ENCODE measurements at regions not wholly inside any gene's neighbourhood (a gene's known extent, or its start where the extent isn't known, plus 50 kb on each side); places are given as distances from the start of the nearest gene placed in this dataset.

GRCh38 chr4:4694296-4694772 lies 152.5 kb upstream of the STX18 start:
- TF ChIP-seq CTCF (IDR thresholded peaks at IDR 0.05; ENCODE audit: insufficient read depth, low read length, missing control alignments) = peak; percentile 38
- no peak overlapping the region for H3K4me3 ChIP-seq (ENCODE audit: low read depth, low read length)
- ChIA-PET CTCF (interaction anchor here (1.1 to 2.7 kb wide), 7 partner anchors 11 to 214 kb away, joined by 3 to 11 read pairs (median 4); no protein-coding TSS in a partner anchor), POLR2A (no interaction called here)
- no peak for DNase-seq (ENCODE audit: low read depth, low spot score)

GRCh38 chr4:4693755-4694295 lies 152.0 kb upstream of the STX18 start:
- POLR2A ChIA-PET = no interaction called here
- no peak overlapping the region for H3K4me3 ChIP-seq (ENCODE audit: low read depth, low read length)
- TF ChIP-seq CTCF (IDR thresholded peaks at IDR 0.05; ENCODE audit: insufficient read depth, low read length, missing control alignments) = no peak
- CTCF ChIA-PET = interaction anchor here (1.1 to 2.7 kb wide), 6 partner anchors 10 to 181 kb away, joined by 3 to 11 read pairs (median 4); no protein-coding TSS in a partner anchor
- DNase-seq (ENCODE audit: low read depth, low spot score) = no peak

- CTCF ChIA-PET = interaction anchor here (1.1 to 2.7 kb wide), 5 partner anchors 12 to 180 kb away, joined by 3 to 11 read pairs (median 5); no protein-coding TSS in a partner anchor
- no peak for TF ChIP-seq CTCF (IDR thresholded peaks at IDR 0.05; ENCODE audit: insufficient read depth, low read length, missing control alignments)
- H3K4me3 ChIP-seq (ENCODE audit: low read depth, low read length) = no peak overlapping the region
- POLR2A ChIA-PET = no interaction called here
- DNase-seq (ENCODE audit: low read depth, low spot score) = no peak
These were observed 151.4 kb upstream of the STX18 start for GRCh38 chr4:4693258-4693657.

- POLR2A ChIA-PET = no interaction called here
- DNase-seq (ENCODE audit: low read depth, low spot score) = no peak
- TF ChIP-seq CTCF (IDR thresholded peaks at IDR 0.05; ENCODE audit: insufficient read depth, low read length, missing control alignments) = no peak
- no peak overlapping the region for H3K4me3 ChIP-seq (ENCODE audit: low read depth, low read length)
- CTCF ChIA-PET = interaction anchor here (2.2 kb wide), 1 partner anchor 11 kb away, joined by 10 read pairs; no protein-coding TSS in a partner anchor
These were observed 149.0 kb upstream of the STX18 start for GRCh38 chr4:4690854-4691253.

GRCh38 chr4:4689694-4690440 lies 148.0 kb upstream of the STX18 start:
- no peak for TF ChIP-seq CTCF (IDR thresholded peaks at IDR 0.05; ENCODE audit: insufficient read depth, low read length, missing control alignments)
- no peak for DNase-seq (ENCODE audit: low read depth, low spot score)
- CTCF ChIA-PET = interaction anchor here (2.2 kb wide), 1 partner anchor 10 kb away, joined by 10 read pairs; no protein-coding TSS in a partner anchor
- POLR2A ChIA-PET = no interaction called here
- no peak overlapping the region for H3K4me3 ChIP-seq (ENCODE audit: low read depth, low read length)
